Sciatic nerve (tissue), 2 donors: ENCODE measurements at regions not wholly inside any gene's neighbourhood (a gene's known extent, or its start where the extent isn't known, plus 50 kb on each side); places are given as distances from the start of the nearest gene placed in this dataset.

Source experiments
- ATAC-seq: fragments of 200-7000 bp; cut with Tn5 transposase; one replicate; pipeline ENCODE4 v1.9.1; 2020; ENCODE audit warnings: mild to moderate bottlenecking, moderate library complexity
- DNase-seq: peaks from one replicate; pipeline ENCODE4 v3.0.0-alpha.2; 2020; ENCODE audit warnings: low spot score
- intact Hi-C: fragments of 100-400 bp; cut with DNase I; formaldehyde crosslinking; loops from one replicate; pipeline ENCODE4 v1.14.2; 2022
- donor health status: DM: no; HTN: no; CAD: no.
- donor health status: DM: no; HTN: no; CAD: no.

DNA sequence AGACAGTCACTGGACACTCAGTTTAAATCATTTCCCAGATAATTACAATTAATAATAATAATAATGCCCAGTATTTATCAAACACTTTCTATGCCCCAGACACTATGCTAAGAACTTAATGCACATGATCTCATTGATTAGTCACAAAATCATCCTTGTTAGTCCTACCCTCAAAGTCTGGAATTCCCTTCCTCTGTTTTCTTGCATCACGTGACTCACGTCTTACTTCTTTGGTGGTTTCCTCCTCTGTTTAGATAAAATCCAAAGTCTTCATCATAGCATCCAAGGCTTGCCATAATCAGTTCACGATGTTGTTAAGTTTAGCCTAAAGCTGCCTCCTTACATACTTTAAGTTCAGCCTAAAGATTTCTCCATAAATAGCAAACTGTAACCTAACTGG, 471.9 kb downstream of the PMP22 start:
- intact Hi-C loops: no loop called here
- DNase-seq: no peak
- no peak for ATAC-seq

DNA sequence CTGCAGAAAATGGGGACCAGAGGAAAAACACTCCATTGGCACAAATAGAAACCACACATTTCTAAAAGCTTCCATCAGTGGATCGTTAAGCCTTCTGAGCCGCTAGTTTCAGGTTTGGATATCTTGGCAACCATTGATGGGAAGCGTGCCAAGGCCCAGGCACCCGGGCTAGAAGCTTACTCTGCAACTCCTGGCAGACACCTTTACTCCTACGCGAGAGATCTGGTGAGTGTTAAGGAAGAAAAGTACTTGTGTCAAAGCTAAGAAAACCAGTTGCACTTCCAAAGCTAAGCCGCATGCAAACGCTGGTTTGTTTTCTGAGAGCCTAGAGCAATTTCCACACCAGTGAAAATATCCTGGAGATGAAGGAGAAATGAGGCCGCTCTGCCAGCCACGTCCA, 472.4 kb downstream of the PMP22 start:
- no peak for DNase-seq
- intact Hi-C loops: no loop called here
- ATAC-seq: no peak

DNA sequence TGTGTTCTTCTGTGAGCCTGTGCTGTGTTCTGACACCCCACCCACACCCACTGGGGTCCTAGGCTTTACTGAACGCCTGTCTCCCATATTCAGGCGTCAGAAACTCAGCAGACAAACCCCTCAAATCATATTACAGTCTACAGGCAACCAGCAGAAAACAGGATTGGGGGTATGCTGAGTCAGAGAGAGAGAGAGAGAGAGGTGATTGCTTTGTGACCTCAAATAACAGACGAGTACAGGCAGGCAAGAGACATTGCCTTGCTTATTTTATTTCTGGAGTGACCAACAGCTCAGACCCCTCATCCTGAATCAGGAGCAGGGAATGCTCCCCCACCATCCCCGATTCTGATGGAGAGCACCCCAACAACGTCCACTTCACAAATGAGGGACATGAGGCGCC, 473.9 kb downstream of the PMP22 start:
- intact Hi-C loops: no loop called here
- DNase-seq (no peak), ATAC-seq (no peak)

DNA sequence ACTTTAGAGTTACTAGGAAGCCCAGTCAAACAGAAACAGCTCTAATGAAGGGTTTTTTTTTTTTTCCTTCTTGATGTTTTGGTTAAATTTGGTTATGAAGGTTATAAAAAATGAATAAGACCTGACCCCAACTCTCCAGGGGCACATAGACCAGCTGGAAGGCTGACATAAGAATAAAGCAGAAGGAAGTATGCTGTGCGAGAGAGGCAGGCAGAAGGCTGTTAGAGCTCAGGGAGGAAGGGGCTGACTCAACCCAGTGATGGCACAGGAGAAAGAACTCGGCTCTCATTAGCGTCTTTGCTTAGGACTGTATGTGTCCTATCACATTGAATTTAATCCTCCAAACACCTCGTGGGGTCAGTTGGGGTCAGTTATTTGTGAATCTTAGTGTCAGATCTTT, 474.6 kb downstream of the PMP22 start:
- intact Hi-C loops: no loop called here
- no peak for ATAC-seq
- no peak for DNase-seq

DNA sequence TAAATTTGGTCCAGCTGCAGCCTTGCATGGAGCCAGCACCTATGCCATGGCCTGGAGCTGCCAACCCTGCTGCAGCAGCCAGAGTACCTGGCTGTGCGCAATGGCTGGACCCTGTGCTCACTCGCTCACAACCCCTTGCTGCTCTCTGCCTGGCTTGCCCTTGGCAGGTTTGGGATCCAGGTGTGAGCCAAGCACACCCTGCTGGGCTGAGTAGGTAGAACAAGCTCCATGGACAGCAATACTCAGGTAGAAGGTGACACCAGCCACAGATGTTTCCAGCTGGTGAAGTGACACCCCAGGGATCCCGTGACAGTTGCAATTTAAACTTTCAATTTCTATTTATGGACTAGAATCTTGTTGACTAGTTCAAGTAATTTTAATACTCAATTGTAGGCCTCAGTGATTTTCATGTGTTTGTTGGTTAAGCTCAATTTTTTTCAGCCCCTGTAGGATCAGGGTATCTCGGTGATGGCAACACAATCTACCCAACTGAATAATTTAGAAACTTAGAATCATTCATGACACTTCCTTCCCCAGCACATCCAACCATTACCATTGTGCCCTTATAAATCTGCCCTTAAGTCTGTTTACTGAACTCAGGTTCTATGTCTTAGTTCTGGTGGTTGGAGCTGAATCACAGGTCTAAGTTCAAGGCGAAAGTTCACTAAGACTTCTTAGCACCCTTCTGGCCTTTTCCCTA, 480.0 kb downstream of the PMP22 start:
- no peak for ATAC-seq
- DNase-seq: no peak
- intact Hi-C loops: no loop called here

DNA sequence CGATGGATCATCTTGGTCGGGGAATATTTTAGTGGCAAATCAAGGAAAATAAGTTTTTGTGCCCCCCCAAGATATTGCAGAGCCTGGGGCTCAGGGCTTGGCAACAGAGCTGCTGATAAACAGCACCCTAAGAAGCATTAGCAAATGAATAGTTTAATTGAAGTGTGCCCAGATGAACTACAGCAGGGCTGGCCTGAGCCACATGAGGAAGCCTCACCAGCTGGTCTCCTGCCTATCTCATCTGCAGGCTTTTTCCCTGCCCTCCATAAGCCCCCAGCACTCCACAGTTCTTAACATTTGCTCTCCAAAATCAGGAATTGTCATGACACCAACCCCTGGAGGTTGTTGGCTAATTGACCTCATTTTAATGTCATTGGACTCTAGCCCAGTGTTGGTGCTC, 480.2 kb downstream of the HS3ST3B1 start:
- DNase-seq (no peak), ATAC-seq (no peak)
- intact Hi-C loops: no loop called here

DNA sequence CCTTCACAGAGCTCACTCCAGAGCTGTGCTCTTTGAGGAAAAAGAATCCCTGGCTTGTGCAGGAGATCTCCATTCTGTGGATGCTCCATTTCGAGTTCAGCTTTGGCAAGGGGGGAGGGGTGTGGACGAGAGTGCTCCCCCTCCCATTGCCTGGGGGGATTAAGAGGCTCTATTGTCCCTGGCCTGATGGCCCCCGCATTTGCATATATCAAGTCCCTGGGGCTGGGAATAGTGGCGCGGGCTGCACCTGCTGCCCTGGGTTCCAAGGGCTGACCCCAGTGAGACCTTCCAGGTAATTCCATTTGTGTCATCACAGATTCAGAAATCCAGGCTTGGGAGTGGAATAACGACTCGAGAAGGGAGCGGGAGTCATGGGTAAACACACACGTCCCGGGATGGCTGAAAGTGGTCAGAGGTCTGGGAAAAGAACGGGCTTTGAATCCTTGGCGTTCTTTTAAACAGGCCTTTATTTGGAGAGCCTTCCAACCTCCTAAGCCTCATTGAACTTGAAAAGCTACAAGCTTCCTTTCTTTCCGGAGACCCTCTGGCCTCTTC, 479.3 kb downstream of the HS3ST3B1 start:
- intact Hi-C loops: no loop called here
- ATAC-seq (no peak), DNase-seq (no peak)

DNA sequence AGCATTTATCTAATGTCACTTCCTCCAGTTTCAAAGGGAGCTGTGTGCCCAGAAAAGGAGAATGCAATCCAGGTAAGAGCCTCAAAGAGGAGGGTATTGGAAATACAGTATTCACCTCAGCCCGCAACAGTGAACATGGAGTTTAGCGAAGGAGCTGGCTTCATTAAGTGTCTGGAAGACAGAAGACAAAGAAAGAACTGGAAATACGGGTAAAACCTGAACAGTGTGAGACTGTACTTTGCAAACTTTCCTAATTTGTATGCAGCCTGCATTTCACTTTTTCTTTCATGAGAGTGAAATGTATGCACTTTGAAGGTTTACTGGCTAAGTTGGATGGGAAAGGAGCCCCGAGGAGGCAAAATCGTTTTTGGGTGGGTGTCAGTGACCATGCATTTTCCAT, 478.4 kb downstream of the HS3ST3B1 start:
- DNase-seq (no peak), ATAC-seq (no peak)
- intact Hi-C loops: no loop called here

DNA sequence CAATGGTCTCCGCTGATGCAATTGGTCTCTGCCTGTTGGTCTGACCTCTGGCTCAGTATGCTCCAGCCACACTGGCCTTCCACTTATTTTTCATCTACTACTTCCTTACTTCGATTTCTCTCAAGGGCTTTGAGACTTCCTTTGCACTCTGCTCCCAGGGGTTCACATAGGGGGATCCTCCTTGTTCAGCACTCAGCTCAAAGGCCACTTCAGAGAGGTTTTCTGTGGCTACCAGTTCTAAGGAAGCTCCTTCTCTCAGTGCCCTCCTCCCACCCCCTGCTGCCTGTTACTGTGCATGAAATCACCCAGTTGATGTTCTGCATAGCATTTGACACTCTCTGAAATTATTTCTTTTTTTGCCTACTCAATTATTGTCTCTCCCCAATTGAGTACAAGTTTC, 476.4 kb downstream of the HS3ST3B1 start:
- DNase-seq (no peak), ATAC-seq (no peak)
- intact Hi-C loops: no loop called here

DNA sequence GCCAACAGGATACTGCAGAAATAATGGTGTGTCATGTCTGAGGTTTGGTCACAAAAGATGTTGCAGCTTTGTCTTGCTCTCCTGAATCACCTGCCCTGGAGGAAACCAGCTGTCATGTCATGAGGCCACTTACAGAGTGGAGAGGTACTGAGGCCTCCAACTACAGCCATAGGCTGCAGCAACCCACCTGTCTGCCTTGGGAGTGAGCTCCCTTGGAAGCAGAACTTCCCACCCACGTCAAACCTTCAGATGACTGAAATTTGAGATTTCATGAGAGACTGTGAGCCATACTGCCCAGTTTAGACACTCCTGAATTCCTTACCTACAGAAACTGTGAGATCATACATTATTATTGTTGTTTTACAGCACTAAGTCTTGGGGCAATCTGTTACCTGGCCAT, 475.9 kb downstream of the HS3ST3B1 start:
- DNase-seq: no peak
- ATAC-seq: no peak
- intact Hi-C loops: no loop called here

DNA sequence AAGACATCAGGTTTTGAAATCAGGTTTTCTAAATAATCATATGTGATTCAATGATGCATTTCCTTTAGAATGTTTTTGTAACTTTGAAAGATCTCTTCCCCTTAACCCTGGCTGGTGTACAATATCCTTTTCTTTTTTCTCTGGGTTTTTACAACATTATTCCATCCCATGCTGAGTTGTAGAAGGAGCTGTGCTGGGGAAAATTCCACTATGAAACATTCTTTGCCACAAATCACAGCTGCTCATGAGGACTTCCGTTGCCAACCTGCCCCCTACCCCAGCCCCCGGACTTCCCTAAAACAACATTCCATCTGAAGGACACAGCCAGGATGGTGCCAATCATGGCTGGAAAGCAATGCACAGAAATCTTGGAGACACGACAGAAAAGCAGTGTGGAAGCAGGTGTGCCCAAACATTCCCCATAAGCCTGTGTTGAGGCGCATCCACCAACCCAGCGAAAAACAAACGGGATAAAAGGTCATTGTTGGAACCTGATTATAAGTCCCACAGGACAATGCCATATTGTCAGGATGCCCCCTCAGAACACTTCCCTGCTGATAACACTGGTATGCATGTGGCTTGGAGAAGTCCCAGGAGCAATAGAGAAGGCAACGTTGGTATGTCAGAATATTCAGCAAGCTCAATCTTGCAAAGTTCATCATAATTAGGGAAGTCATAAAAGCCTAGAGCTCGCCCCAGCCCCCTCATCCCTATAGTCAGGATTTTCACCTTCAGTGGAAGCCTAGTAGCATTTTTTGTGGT, 475.0 kb downstream of the HS3ST3B1 start:
- ATAC-seq (no peak), DNase-seq (no peak)
- intact Hi-C loops: no loop called here

DNA sequence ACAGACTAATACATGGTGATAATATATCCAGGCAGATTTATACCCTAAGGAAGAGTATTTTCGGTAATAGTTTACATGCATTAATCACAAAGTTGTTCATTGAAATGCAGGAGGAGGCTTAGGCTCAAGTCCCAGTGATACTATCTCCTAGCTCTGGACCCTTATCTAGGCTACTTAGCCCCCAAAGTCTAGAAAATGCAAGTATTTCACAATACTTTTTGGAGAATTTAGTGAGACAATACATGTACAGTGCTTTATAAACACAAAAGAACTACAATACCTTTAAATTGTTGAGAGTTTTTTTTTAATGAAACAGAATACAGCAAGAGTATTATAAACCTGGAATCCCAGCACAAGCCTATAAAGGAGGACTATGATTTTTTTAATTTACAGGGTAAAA, 473.9 kb downstream of the HS3ST3B1 start:
- intact Hi-C loops: no loop called here
- DNase-seq (no peak), ATAC-seq (no peak)

DNA sequence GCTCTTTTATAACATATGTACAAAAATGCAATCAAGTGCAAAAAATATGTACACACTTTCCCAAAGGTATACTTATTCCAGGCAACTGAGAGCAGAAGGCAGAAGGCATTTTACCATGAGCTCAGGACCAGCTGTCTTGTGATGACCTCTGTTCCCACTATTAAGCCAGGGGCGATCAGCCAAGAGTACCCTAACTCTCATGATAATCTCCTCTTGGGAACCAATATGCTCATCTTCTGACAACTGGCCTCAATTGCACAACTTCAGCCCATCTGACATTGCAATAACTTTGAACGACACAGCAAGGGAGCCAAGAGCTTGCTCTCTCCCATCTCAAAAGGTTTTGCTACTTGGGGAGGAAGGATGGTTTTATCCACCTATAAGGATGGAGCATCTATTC, 471.9 kb downstream of the HS3ST3B1 start:
- DNase-seq: no peak
- intact Hi-C loops: no loop called here
- no peak for ATAC-seq

DNA sequence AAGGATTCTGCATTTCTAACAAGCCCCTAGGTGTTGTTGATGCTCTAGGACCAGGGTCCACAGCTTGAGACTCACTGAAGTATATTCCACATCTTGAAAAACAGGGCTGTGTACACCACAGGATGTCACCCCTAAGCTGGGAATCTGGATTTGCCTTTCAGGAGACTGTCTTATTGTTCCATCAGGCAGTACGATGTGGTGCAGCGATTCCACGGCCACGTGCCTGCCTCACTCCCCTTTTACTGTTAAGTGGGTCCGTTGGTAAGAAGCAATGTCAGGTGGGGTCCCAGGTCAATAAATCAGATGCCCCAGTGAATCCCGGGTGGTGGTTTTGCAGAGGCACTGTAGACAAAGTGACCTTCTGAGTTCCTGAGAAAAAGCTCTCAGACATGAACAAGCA, 470.7 kb downstream of the HS3ST3B1 start:
- ATAC-seq (no peak), DNase-seq (no peak)
- intact Hi-C loops: no loop called here

DNA sequence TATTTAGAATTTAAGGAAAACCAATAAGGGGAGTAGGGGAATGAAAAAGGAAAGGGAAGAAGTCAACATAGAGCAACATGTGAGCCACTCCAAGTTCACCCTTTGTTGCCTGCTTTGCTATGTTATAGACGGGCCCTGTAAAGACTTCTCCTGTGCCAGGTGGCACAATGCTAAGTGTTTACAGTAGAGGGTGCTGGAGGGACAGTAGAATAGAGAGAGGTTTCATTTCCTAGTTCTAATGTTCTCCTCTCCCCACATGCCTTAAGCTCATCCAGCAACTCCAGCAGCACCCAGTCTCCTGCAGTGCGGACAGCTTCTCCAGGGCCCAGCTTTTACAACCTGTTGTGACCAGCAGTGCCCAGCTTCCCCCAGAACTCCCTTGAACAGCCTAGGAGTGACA, 468.0 kb downstream of the HS3ST3B1 start:
- intact Hi-C loops: no loop called here
- ATAC-seq: no peak
- no peak for DNase-seq

DNA sequence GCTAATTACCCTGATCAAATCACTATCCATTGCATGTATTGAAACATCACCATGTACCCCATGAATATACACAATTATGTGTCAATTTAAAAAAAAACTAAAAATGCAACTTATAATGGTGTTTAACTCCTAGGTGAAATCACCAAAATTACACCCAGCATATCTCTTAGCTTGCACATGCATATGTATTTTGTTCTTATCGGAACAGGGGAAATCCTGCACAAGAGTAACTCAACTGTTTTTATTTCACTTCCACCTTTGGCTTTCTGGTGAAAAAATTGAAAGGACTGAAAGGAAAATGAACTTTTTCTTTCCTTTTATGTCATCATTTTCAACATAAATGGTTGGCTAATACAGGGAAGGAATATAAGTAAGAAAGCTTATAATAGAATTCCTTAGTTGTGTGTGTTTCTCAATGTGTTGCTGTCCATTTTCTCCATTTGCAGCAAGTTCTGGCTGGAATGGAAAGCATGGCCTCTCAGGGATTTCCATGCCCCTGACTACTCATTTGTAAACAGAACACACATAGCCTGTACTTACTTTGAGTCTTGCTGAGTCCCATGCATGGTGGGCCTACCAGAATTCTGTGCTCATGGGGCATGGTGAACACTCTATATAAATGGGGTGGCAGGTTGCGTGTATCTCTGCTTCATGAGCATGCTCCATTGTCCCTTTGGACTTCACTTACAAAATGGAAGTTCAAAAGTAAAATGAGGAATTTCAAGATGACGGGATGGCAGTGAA, 462.0 kb downstream of the HS3ST3B1 start:
- DNase-seq (no peak), ATAC-seq (no peak)
- intact Hi-C loops: no loop called here

DNA sequence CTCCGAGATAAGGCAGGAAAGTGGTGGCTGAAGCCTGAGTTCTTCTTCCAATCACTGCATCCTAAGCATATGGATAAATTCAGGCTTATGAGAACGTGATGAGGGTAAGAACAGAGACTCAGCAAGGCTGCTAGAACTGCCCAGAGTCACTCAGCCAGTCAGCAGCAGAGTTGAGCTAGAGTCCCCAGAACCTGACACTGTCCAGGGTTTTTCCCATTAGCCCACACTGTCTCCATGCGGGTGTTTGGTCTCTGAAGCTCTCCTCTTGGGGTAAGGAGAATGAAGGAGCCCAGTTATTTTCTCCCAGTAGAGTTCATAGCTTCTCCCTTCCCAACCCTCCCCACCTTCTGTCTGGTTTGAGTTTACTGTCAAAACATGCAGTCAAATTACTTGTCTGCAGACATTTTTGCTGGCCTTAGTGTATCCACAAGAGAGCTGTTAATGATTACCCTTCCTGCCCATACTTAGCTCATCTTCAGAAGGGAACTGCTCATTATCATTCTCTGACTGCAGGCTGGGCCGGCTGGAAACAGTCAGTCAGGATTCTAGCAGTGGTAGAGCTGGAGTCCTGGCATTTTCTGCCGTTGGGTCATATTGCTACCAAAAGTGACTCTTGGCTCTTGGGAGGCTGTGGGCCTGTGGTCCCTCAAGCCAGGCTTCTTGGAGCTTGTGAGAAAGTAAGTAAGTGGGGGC, 460.0 kb downstream of the HS3ST3B1 start:
- no peak for DNase-seq
- no peak for ATAC-seq
- intact Hi-C loops: no loop called here

DNA sequence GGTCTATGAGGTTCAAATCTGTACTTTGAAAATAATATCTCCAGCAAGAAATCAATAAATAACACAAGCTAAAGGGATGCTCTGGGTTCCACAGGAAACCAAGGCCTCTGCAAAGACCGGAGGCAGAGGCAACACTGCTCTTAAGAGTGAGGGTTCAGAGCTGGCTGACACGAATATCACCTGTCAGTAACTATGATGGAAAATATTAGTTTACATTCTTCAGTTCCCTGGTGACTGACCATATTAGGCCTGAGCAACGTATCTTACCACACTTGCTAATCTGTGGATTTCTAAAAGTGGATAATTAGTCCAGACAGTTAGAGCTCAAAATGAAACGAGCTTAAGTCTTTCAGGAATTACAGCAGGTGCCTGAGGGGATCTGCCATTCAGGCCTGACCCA, 459.3 kb downstream of the HS3ST3B1 start:
- ATAC-seq (no peak), DNase-seq (no peak)
- intact Hi-C loops: no loop called here

DNA sequence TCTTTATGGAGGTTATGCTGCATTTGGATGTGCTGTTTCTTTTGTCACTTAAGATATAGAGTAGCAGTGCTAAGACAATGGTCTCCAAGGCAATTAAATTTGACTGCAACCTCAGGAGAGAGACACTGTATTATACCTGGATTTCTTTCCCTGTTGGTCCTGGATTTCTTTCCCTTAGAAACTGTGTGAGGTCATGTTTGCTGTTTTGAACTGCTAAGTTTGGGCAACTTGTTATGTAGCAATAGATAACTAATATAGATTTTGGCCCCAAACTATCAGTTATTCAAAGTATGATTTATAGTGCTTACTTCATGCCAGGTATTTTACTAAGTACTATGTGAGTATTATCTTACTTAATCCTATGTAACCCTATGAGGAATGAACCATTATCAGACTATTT, 458.4 kb downstream of the HS3ST3B1 start:
- DNase-seq (no peak), ATAC-seq (no peak)
- intact Hi-C loops: no loop called here

DNA sequence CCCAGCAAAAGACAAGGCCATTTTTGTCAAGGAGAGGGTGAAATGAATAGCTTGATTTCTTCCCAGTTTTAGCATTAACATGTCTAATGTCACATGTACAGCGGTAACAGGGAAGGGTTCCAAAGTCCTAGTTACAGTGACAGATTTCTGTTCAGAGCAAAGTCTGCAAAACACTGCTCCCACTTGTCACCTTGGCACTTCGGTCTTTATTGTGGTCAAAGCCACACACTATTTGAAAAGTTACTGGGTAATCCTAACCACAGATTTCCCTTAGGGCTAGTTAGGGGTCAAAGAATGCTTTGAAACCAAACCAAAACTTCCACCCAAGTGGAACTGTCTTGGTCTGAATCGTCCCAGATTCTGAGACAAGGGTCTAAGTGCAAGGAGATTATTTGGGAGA, 455.6 kb downstream of the HS3ST3B1 start:
- no peak for DNase-seq

More for the DNA sequence above, 455.6 kb downstream of the HS3ST3B1 start:
- ATAC-seq: no peak
- intact Hi-C loops: no loop called here
